ENCODE measurements at regions not wholly inside any gene's neighbourhood (a gene's known extent, or its start where the extent isn't known, plus 50 kb on each side); places are given as distances from the start of the nearest gene placed in this dataset.

- no peak for DNase-seq (ENCODE audit: low read depth)
Observed at GRCh38 chr14:86613126-86613525, 1083.2 kb downstream of the FLRT2 start.

GRCh38 chr14:86604561-86604960, 1074.6 kb downstream of the FLRT2 start:
- peak; percentile 12 for DNase-seq (ENCODE audit: low read depth)

- DNase-seq (ENCODE audit: low read depth) = no peak
Observed at GRCh38 chr14:86602263-86602662, 1072.3 kb downstream of the FLRT2 start.

- no peak for DNase-seq (ENCODE audit: low read depth)
Observed at GRCh38 chr14:86601813-86602212, 1071.9 kb downstream of the FLRT2 start.

- no peak for DNase-seq (ENCODE audit: low read depth)
Observed at GRCh38 chr14:86597279-86597678, 1067.3 kb downstream of the FLRT2 start.

GRCh38 chr14:86596024-86596423, 1066.1 kb downstream of the FLRT2 start:
- DNase-seq (ENCODE audit: low read depth) = no peak

GRCh38 chr14:86575141-86575540, 1045.2 kb downstream of the FLRT2 start:
- DNase-seq (ENCODE audit: low read depth) = no peak

- DNase-seq (ENCODE audit: low read depth) = no peak
Observed at GRCh38 chr14:86574778-86575129, 1044.8 kb downstream of the FLRT2 start.

GRCh38 chr14:86574051-86574777, 1044.3 kb downstream of the FLRT2 start:
- DNase-seq (ENCODE audit: low read depth) = no peak

- DNase-seq (ENCODE audit: low read depth) = no peak
Observed at GRCh38 chr14:86570371-86570770, 1040.4 kb downstream of the FLRT2 start.

GRCh38 chr14:86543521-86543920, 1013.6 kb downstream of the FLRT2 start:
- no peak for DNase-seq (ENCODE audit: low read depth)

- DNase-seq (ENCODE audit: low read depth) = no peak
Observed at GRCh38 chr14:86541972-86542371, 1012.0 kb downstream of the FLRT2 start.

- DNase-seq (ENCODE audit: low read depth) = no peak
Observed at GRCh38 chr14:86540636-86541247, 1010.8 kb downstream of the FLRT2 start.

- DNase-seq (ENCODE audit: low read depth) = no peak
Observed at GRCh38 chr14:86539361-86540070, 1009.6 kb downstream of the FLRT2 start.

GRCh38 chr14:86533834-86534233, 1003.9 kb downstream of the FLRT2 start:
- DNase-seq (ENCODE audit: low read depth) = no peak

- DNase-seq (ENCODE audit: low read depth) = no peak
Observed at GRCh38 chr14:86532219-86532618, 1002.3 kb downstream of the FLRT2 start.

GRCh38 chr14:86530457-86530856, 1000.5 kb downstream of the FLRT2 start:
- DNase-seq (ENCODE audit: low read depth) = no peak

- DNase-seq (ENCODE audit: low read depth) = no peak
Observed at GRCh38 chr14:86527312-86527711, 997.4 kb downstream of the FLRT2 start.

- DNase-seq (ENCODE audit: low read depth) = no peak
Observed at GRCh38 chr14:86525673-86526072, 995.7 kb downstream of the FLRT2 start.

GRCh38 chr14:86521843-86522242, 991.9 kb downstream of the FLRT2 start:
- DNase-seq (ENCODE audit: low read depth) = no peak

GRCh38 chr14:86521031-86521730, 991.2 kb downstream of the FLRT2 start:
- no peak for DNase-seq (ENCODE audit: low read depth)

GRCh38 chr14:86518298-86518697, 988.4 kb downstream of the FLRT2 start:
- DNase-seq (ENCODE audit: low read depth) = no peak

- DNase-seq (ENCODE audit: low read depth) = no peak
Observed at GRCh38 chr14:86515195-86515594, 985.3 kb downstream of the FLRT2 start.
